Sigmoid colon (tissue), 4 donors: ENCODE measurements at regions not wholly inside any gene's neighbourhood (a gene's known extent, or its start where the extent isn't known, plus 50 kb on each side); places are given as distances from the start of the nearest gene placed in this dataset.

Experiments
- POLR2A ChIP-seq, 2 donors: fragments of 450-650 bp; IDR thresholded peaks; one replicate each; pipeline ENCODE4 v1.6.1; 2016; ENCODE audit warnings: antibody characterized with exemption in 2 of 2, mild to moderate bottlenecking in 2 of 2, moderate library complexity in 2 of 2
- POLR2AphosphoS5 ChIP-seq, 4 donors: sonication (generic); formaldehyde crosslinking; IDR thresholded peaks; one replicate each; pipeline ENCODE4 v1.6.1; 2017; ENCODE audit warnings: antibody characterized with exemption in 4 of 4
- TF ChIP-seq, protein P1 (sequence below), 4 experiments: fragments of 450-650 bp in 3 of 4; fragments of 200-600 bp in 1 of 4; IDR thresholded peaks; one replicate each; pipeline ENCODE4 v1.5.1; 2016 to 2019; ENCODE audit warnings: antibody characterized with exemption in 4 of 4, mild to moderate bottlenecking in 3 of 4, moderate library complexity in 2 of 4

DNA sequence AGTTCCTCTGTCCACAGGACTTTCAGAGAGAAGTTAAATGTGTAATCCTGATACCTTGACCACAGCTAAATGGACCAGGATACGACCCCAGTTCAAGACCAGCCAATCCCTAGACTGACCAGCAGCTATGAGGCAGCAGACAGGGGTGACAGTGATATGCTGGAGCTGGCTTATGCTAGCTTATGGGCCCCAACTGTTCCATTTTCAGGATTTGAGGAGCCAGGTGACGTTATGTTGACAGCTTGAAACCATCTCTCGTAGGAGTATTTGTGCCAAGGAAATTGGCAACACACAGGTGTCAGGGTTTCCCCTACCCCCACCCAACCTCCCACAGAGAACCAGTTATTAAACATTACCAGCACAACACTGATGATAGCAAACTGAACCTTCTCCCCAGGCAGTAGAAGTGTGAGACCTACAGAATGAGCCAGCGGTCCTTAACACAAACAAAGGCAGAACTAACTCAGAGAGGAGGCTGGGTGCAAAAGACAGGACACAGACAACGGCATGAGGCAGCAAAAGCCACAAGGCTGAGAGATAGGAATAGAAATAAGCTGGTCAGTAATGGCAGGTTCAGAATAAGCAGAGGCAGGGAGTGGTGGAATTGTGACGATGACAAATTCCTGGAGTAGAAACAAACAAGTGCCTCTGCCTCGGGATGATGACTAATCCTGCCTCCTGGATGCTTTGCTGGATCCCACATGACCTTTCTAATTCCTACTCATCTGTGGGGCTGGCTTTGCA lies 85.6 kb upstream of the CPEB2 start:
- TF ChIP-seq POLR2A (IDR thresholded peaks at IDR 0.05) = no peak
- peak in 1 of 4 donors; percentile 37 for TF ChIP-seq POLR2AphosphoS5 (IDR thresholded peaks at IDR 0.05)
- TF ChIP-seq, protein P1, sequence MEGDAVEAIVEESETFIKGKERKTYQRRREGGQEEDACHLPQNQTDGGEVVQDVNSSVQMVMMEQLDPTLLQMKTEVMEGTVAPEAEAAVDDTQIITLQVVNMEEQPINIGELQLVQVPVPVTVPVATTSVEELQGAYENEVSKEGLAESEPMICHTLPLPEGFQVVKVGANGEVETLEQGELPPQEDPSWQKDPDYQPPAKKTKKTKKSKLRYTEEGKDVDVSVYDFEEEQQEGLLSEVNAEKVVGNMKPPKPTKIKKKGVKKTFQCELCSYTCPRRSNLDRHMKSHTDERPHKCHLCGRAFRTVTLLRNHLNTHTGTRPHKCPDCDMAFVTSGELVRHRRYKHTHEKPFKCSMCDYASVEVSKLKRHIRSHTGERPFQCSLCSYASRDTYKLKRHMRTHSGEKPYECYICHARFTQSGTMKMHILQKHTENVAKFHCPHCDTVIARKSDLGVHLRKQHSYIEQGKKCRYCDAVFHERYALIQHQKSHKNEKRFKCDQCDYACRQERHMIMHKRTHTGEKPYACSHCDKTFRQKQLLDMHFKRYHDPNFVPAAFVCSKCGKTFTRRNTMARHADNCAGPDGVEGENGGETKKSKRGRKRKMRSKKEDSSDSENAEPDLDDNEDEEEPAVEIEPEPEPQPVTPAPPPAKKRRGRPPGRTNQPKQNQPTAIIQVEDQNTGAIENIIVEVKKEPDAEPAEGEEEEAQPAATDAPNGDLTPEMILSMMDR (IDR thresholded peaks at IDR 0.05) = no peak
